Islet of Langerhans (tissue), 1 donor: ENCODE measurements at regions not wholly inside any gene's neighbourhood (a gene's known extent, or its start where the extent isn't known, plus 50 kb on each side); places are given as distances from the start of the nearest gene placed in this dataset.

Experiments
- FAIRE-seq: peaks from one replicate; lab custom pipeline; 2011; peaks lifted over from hg19 to GRCh38; lab: Jason Lieb, UNC

DNA sequence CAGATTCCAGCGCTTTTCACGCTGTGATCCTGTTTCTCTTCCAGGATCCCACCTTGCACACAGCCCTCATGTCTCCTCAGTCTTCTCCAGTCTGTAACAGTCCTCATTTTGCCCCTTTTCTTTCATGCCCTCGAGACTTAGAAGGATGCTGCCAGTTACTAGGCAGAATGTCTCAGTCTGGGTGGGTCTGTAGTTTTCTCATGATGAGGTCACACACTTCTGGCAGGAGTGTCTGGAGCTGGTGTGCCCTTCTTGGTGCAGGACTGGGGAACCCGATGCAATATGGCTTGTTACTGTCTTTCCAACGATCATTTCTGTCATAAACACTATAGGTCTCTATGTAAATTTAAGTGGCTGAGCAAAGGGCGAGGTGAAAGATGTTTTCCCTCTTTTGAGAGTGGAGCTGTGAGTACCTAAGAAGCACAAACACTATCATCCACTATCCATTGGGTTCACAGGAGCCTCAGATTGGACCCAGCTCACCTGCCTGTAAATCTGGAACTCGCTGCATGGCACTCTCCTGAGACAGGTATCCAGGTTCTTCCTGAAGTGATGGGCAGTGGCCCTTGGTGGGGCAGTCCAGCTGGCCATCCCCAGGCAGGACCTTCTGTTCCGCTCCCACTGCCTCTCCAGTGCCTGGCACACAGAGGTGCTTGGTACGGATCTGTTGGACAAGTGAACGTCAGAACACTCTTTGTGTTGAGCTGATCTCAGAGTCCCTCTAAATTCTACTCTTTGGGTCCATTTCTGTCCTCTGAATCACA, 64.3 kb upstream of the ZNF32 start:
- no peak for FAIRE-seq

DNA sequence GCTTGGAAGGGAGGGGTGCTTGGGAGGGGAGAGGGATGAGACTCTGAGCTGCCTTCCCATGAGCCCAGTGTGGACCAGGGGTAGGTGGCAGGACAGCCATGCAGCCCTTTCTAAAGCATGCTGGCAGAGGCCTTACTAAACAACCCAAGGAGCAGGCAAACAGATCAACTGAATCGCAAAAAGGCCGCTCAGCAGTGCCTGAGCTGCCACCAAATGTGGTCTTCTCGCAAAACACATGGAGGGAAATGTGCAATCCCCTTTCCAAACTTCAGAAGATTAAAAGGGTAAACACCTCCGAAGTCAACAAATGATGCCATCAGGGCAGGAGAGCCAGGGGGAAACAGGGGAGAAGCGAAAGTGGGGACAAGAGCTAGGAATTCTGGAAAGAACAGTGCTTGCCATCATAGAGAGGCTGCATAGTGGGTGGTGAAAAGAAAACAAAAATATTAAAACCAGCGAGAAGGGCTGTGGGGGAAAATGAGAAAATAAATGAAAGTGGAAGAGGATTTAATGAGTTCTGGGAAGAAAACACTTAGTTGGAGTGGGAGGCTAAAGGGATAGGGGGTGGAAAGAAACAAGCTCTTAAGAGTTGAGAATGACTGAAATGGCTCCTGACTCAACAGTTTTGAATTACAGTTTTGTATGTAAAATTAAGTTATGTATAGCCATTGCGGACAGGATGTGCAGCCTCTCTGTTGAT, 62.2 kb upstream of the ZNF32 start:
- FAIRE-seq = no peak

- no peak for FAIRE-seq
These were observed 59.6 kb upstream of the ZNF32 start for GRCh38 chr10:43708262-43708661.

DNA sequence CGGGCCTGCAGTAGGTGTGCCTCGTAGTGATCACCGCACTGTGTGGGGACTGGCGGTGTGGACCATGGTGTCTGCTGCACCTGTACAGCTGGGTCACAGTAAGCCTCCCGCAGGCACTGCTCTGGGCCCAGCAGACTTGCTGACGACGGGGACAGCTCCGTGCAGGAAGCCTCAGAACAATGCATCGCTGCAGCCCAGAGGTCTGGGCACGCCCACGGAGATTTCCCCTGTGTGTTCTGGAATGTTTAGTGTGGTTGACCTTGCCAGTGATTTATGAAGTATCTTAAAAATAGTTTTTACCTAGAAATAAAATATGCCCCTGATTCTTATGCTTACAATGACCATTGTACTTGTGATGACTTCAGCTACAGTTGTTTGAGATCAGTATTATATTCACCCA, 59.1 kb upstream of the ZNF32 start:
- no peak for FAIRE-seq

- FAIRE-seq = no peak
These were observed 57.5 kb upstream of the ZNF32 start for GRCh38 chr10:43706166-43706565.

- FAIRE-seq = no peak
These were observed 54.6 kb upstream of the ZNF32 start for GRCh38 chr10:43703286-43703685.

- FAIRE-seq = no peak
These were observed 54.2 kb upstream of the ZNF32 start for GRCh38 chr10:43702936-43703281.

DNA sequence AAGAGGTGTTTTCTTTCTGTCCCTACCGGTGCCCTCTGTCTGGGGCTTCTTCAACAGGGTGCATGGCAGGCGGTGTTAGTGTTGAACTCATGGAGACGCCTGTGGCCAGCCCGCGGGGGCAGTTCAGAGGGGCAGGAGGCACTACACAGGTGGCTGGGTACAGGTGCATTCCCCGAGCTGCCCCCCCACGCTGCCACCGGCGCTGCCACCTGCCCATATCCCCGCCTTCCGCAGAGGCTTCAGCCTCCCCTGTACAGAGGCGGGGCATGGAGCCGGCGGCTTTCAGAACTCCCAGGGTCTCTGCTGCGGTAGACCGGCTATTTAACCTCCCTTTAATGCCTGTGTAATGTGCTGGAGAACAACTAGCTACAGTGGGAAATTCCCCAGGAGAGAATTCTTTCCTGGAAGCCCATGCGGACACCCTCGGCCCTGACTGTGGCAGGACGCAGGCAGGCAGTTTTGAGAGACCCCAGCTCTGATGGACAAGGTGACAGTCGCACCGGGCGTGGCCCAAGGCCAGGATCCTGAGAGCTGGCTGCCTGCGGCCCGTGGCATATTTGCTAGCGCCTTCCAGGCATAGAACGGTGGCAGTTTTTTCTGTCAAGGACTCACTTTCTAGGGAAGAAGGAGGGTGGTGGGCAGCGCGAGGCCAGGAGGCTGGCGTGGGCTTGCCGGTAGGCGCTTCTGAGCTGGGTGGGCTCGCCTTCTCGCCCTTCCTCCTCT, 53.7 kb upstream of the ZNF32 start:
- FAIRE-seq = no peak

GRCh38 chr10:43701295-43701694, 52.6 kb upstream of the ZNF32 start:
- FAIRE-seq = no peak

DNA sequence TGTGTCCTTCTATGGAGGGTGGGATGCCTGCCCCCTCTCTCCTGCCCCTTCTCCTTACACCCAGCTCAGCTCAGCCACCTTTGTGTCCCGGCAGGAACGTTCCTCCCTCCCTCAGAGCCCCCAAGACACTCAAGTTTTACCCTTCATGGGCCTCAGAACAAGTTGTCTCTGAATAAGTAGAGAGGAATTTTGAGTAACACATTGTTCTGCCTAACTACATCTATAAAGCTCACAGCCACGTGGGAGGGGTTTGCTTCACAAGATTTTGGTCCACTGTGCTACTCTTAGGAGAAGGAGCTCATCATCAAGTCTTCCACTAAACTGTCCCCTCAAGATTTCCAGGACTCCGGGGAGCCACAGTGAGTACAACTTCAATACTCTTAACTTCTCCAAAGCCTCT, 51.6 kb upstream of the ZNF32 start:
- FAIRE-seq = no peak

DNA sequence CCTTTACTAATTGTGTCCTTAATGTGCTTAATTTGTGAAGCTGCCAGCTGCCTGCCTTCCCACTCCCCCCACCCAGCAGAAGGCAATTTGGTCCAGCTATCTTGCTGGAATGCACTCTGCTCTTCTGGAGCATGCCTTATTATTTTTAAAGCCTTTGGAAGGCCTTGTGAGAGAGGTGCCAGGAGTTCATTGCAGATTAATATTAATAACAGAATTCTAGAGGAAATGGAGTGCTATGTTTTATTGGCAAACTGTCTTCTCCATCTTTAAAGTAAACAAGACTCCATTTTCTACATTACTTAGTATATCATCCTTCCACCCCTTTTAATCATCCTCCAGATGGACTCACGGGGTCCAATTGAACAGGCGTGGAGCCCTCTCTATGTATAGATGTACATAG, 50.8 kb upstream of the ZNF32 start:
- FAIRE-seq = no peak
